Caki2 (cell line): ENCODE measurements at regions not wholly inside any gene's neighbourhood (a gene's known extent, or its start where the extent isn't known, plus 50 kb on each side); places are given as distances from the start of the nearest gene placed in this dataset.

Experiments
- DNase-seq: peaks from one replicate; pipeline ENCODE4 v3.0.0-alpha.2; 2015; ENCODE audit warnings: low read depth
- in situ Hi-C: cut with HindIII; loops from 2 replicates; pipeline ENCODE4 v1.10.0; 2016; ENCODE audit warnings: low sequenced_read_pairs, low pct_unique_long_range_greater_than_20kb, mixed read lengths

DNA sequence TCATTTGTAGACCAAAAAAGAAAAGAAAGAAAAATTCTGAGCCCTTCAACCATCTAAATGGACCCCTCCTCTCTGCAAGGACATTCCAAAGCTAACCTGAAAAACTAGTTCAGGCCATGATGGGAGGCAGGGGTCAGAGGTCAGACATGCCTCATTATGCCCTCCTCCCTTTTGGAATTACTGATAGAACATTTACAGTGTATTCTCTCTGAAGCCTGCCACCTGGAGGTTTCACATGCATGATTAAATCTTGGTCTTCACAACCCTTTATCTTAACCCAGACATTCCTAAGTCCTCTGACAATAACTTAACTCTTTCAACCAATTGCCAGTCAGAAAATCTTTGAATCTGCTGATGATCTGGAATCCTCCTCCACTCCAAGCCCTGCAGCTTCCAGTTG is 86.0 kb downstream of the SPP2 start:
- in situ Hi-C loops: no loop called here
- peak; percentile 87 for DNase-seq

GRCh38 chr2:234135750-234136221 is 85.3 kb downstream of the SPP2 start:
- in situ Hi-C loops: no loop called here
- DNase-seq: peak; percentile 86

- in situ Hi-C loops: no loop called here
- no peak for DNase-seq
These were observed 84.0 kb downstream of the SPP2 start for GRCh38 chr2:234134496-234134895.

DNA sequence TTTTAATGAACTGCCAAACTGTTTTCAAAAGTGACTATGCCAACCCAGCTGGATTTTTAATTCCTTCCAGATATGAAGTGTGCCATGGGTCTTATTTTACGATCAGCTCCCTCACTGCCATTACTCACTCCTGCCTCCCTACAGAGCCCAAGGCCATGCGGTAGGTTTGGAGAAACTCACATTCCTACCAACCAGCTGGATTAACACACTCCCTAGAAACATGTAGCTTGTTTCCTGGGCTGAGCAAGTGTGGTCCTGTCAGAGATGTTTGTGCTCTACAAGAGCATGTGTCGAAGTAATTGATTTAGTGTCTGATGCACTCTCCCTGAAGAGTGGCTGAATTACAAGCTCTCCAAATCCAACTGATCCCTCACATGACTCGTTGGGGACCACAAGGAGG is 82.5 kb downstream of the SPP2 start:
- in situ Hi-C loops: no loop called here
- DNase-seq: no peak

DNA sequence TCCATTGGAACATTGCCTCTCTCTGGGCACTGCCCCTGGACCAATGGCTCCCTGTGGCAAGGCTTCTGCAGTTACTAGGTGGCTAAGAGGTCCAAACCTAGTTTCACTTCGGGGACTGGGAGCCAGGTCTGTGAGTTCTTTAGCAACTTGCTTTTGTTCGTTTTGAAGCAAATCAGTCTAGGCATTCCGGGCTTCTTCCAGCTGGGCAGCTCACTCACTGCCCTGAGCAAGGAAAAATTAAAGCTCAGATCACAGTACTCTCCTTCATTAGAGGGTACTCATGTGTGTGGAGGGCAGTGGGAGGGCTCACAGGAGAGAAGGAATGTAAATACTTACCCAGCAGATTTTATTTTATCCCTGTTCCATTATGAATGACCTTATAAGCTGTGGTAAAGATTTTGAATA is 80.3 kb downstream of the SPP2 start:
- DNase-seq: no peak
- in situ Hi-C loops: no loop called here

- in situ Hi-C loops: no loop called here
- DNase-seq: no peak
These were observed 78.1 kb downstream of the SPP2 start for GRCh38 chr2:234128606-234129005.
